Gastrocnemius medialis (tissue), 4 donors: ENCODE measurements at regions not wholly inside any gene's neighbourhood (a gene's known extent, or its start where the extent isn't known, plus 50 kb on each side); places are given as distances from the start of the nearest gene placed in this dataset.

Experiments
- POLR2A ChIP-seq, 2 donors: fragments of 450-650 bp; IDR thresholded peaks; one replicate each; pipeline ENCODE4 v1.6.1; 2017; ENCODE audit warnings: antibody characterized with exemption in 2 of 2, mild to moderate bottlenecking in 2 of 2, moderate library complexity in 2 of 2
- TF ChIP-seq, protein P1 (sequence below), 5 experiments: fragments of 450-650 bp in 3 of 5; fragments of 200-600 bp in 2 of 5; sonication (generic) in 2 of 5; IDR thresholded peaks in 4 of 5; conservative IDR thresholded peaks in 1 of 5; 1 replicate in 4 of 5; 2 replicates in 1 of 5; pipeline ENCODE4 v1.5.1; 2016 to 2019; ENCODE audit warnings: antibody characterized with exemption in 5 of 5, mild to moderate bottlenecking in 3 of 5, moderate library complexity in 3 of 5

DNA sequence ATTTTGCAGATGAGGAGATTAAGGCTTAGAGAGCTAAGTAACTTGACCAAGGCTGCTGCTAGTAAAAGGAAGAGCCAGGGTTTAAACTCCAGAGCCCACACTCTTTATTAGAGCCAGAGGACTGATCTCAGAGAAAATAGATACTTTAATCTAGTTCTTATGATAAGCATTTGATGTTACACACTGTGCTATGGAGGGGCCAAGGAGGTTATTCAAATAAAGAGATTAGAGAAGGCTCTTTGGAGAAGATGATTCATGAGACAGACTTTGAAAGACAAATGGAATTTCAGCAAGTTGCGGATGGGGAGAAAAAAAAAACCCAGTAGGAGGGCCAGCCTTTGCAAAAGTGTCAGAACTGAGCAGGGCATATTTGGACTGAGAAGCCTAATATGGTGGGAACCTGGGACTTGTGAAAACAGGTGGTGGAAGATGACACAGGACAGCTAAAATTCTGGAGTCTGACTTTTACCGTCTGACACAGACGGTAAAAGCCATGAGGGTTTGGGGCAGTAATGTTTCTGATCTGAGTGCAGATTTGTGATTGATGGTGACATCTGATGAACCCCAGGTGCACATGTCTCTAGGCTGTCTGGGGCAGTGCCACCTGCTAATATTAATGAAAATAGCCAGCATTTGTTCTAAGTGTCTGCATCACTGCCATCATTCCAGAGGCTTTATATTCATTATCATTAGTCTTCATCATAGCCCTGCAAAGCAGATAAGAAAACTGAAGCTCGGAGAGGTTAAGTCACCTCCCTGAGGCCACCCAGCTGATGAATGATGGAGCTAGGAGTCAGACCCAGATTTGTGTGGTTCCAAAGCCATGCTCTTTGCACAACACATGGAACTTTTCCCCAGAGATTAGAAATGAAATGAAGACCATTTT is 65.3 kb upstream of the CXCL14 start:
- TF ChIP-seq, protein P1, sequence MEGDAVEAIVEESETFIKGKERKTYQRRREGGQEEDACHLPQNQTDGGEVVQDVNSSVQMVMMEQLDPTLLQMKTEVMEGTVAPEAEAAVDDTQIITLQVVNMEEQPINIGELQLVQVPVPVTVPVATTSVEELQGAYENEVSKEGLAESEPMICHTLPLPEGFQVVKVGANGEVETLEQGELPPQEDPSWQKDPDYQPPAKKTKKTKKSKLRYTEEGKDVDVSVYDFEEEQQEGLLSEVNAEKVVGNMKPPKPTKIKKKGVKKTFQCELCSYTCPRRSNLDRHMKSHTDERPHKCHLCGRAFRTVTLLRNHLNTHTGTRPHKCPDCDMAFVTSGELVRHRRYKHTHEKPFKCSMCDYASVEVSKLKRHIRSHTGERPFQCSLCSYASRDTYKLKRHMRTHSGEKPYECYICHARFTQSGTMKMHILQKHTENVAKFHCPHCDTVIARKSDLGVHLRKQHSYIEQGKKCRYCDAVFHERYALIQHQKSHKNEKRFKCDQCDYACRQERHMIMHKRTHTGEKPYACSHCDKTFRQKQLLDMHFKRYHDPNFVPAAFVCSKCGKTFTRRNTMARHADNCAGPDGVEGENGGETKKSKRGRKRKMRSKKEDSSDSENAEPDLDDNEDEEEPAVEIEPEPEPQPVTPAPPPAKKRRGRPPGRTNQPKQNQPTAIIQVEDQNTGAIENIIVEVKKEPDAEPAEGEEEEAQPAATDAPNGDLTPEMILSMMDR (IDR thresholded peaks at IDR 0.05 in 4 of 5, conservative IDR thresholded peaks at IDR 0.05 in 1 of 5), result no peak
- no peak for TF ChIP-seq POLR2A (IDR thresholded peaks at IDR 0.05)
